HCT116 (cell line): ENCODE measurements at regions not wholly inside any gene's neighbourhood (a gene's known extent, or its start where the extent isn't known, plus 50 kb on each side); places are given as distances from the start of the nearest gene placed in this dataset.

Source experiments
- ATAC-seq: fragments of 200-7000 bp; cut with Tn5 transposase; 2 replicates; pipeline ENCODE4 v1.9.1; 2020; ENCODE audit warnings: mild to moderate bottlenecking, moderate library complexity
- BruUV-seq: library from RNA; stranded (reverse); fragments of 400-500 nt; replicated peaks from 2 replicates; lab custom pipeline; 2021; lab: Mats Ljungman, UMichigan
- CTCF ChIA-PET: fragments of 300-600 bp; sonication (Branson Sonifier 250); formaldehyde crosslinking; loops from one replicate; lab custom pipeline; 2021; ENCODE audit warnings: antibody characterized with exemption; lab: Charles Lee
- POLR2A ChIA-PET: fragments of 300-600, 350-600 bp; sonication (Branson Sonifier 250); formaldehyde crosslinking; loops from one replicate; lab custom pipeline; 2021; ENCODE audit warnings: antibody characterized with exemption; lab: Charles Lee
- RAD21 ChIA-PET, 2 experiments: fragments of 300-600 bp; sonication (Branson Sonifier 250); formaldehyde crosslinking; loops; one replicate each; lab custom pipeline; 2023; ENCODE audit warnings: low total read pairs in 2 of 2; ENCODE audit not compliant: uncharacterized antibody in 2 of 2, unreplicated experiment in 2 of 2, low non-redundant PET in 1 of 2; lab: Charles Lee
- DNase-seq: peaks from one replicate; pipeline ENCODE4 v3.0.0-alpha.2; 2010; ENCODE audit warnings: low read depth, low spot score
- H2AFZ ChIP-seq: fragments of 200-600 bp; shearing (Covaris generic), sonication (generic); 2 replicates; pipeline ENCODE4 v1.6.1; 2017; ENCODE audit warnings: low read depth, mixed run types, mixed read lengths, antibody characterized with exemption, low read length; ENCODE audit not compliant: poor library complexity, severe bottlenecking
- H3K27ac ChIP-seq: 2 replicates; pipeline ENCODE4 v1.5.1; 2012; ENCODE audit warnings: low read depth, low read length
- H3K27me3 ChIP-seq: fragments of 200-600 bp; sonication (generic); 2 replicates; pipeline ENCODE4 v1.6.1; 2016; ENCODE audit warnings: mixed run types, low read length, mixed read lengths; ENCODE audit not compliant: insufficient read depth
- H3K36me3 ChIP-seq, 2 experiments: fragments of 200-500 bp in 1 of 2; fragments of 200-600 bp in 1 of 2; sonication (Bioruptor generic) in 1 of 2; sonication (generic) in 1 of 2; 2 replicates each; pipeline versions ENCODE4 v1.5.1 to v1.6.1; 2014 to 2016; ENCODE audit warnings: low read length in 2 of 2, inconsistent platforms in 1 of 2, mixed read lengths in 1 of 2, mixed run types in 1 of 2; ENCODE audit not compliant: insufficient read depth in 2 of 2, control insufficient read depth in 1 of 2
- H3K4me1 ChIP-seq, 2 experiments: fragments of 200-600 bp in 1 of 2; sonication (generic) in 1 of 2; 2 replicates each; pipeline versions ENCODE4 v1.5.1 to v1.6.1; 2012 to 2017; ENCODE audit warnings: low read length in 2 of 2, inconsistent platforms in 1 of 2, mild to moderate bottlenecking in 1 of 2, mixed read lengths in 1 of 2, mixed run types in 1 of 2, moderate library complexity in 1 of 2; ENCODE audit not compliant: insufficient read depth in 2 of 2, control insufficient read depth in 1 of 2
- H3K4me2 ChIP-seq: fragments of 200-600 bp; sonication (generic); 2 replicates; pipeline ENCODE4 v1.6.1; 2017; ENCODE audit warnings: mixed run types, low read length, mixed read lengths
- H3K4me3 ChIP-seq, 2 experiments: fragments of 200-600 bp in 1 of 2; sonication (generic) in 1 of 2; replicated peaks in 1 of 2; 2 replicates each; pipeline ENCODE4 v1.5.1; 2011 to 2016; ENCODE audit warnings: low read length in 2 of 2, control low read depth in 1 of 2, low read depth in 1 of 2, mild to moderate bottlenecking in 1 of 2, mixed read lengths in 1 of 2, mixed run types in 1 of 2
- H3K79me2 ChIP-seq: fragments of 200-600 bp; sonication (generic); 2 replicates; pipeline ENCODE4 v1.6.1; 2017; ENCODE audit warnings: mild to moderate bottlenecking, mixed run types, low read length, moderate library complexity, mixed read lengths; ENCODE audit not compliant: insufficient read depth
- H3K9ac ChIP-seq: fragments of 200-600 bp; sonication (generic); 2 replicates; pipeline ENCODE4 v1.6.1; 2016; ENCODE audit warnings: low read length, mixed read lengths
- H3K9me2 ChIP-seq: fragments of 200-600 bp; sonication (generic), shearing (Covaris generic); 2 replicates; pipeline ENCODE4 v1.6.1; 2017; ENCODE audit warnings: mixed run types, mild to moderate bottlenecking, moderate library complexity; ENCODE audit not compliant: insufficient read depth
- H3K9me3 ChIP-seq, 2 experiments: fragments of 200-500 bp in 1 of 2; fragments of 200-600 bp in 1 of 2; sonication (Bioruptor generic) in 1 of 2; sonication (generic) in 1 of 2; 2 replicates each; pipeline ENCODE4 v1.6.1; 2014 to 2017; ENCODE audit warnings: low read length in 2 of 2, mixed read lengths in 2 of 2, inconsistent platforms in 1 of 2, low read depth in 1 of 2, mild to moderate bottlenecking in 1 of 2, mixed run types in 1 of 2, moderate library complexity in 1 of 2; ENCODE audit not compliant: control insufficient read depth in 1 of 2, insufficient read depth in 1 of 2
- H4K20me1 ChIP-seq: fragments of 200-600 bp; sonication (generic), shearing (Covaris generic); 2 replicates; pipeline ENCODE4 v1.6.1; 2017; ENCODE audit warnings: mixed run types, mild to moderate bottlenecking, moderate library complexity; ENCODE audit not compliant: insufficient read depth
- ATF3 ChIP-seq: IDR thresholded peaks from 2 replicates; pipeline ENCODE4 v1.6.1; 2012
- CBX3 ChIP-seq: IDR thresholded peaks from 2 replicates; pipeline ENCODE4 v1.6.1; 2012; ENCODE audit warnings: low read depth
- EGR1 ChIP-seq: IDR thresholded peaks from 2 replicates; pipeline ENCODE4 v1.6.1; 2012; ENCODE audit warnings: low read depth
- POLR2A ChIP-seq: IDR thresholded peaks from 2 replicates; pipeline ENCODE4 v1.7.0; 2011; ENCODE audit warnings: borderline replicate concordance; ENCODE audit not compliant: insufficient read depth, insufficient read length; ENCODE audit errors: extremely low read depth
- RAD21 ChIP-seq: IDR thresholded peaks from 2 replicates; pipeline ENCODE4 v1.6.1; 2012; ENCODE audit warnings: low read depth, mild to moderate bottlenecking
- REST ChIP-seq: IDR thresholded peaks from 2 replicates; pipeline ENCODE4 v1.6.1; 2012; ENCODE audit warnings: low read depth
- SIN3A ChIP-seq: IDR thresholded peaks from 2 replicates; pipeline ENCODE4 v1.6.1; 2012; ENCODE audit warnings: low read depth
- SP1 ChIP-seq: IDR thresholded peaks from 2 replicates; pipeline ENCODE4 v1.6.1; 2012; ENCODE audit warnings: low read depth
- SRF ChIP-seq: IDR thresholded peaks from 2 replicates; pipeline ENCODE4 v1.6.1; 2012; ENCODE audit warnings: low read depth
- ZBTB33 ChIP-seq: IDR thresholded peaks from 2 replicates; pipeline ENCODE4 v1.6.1; 2011; ENCODE audit warnings: mild to moderate bottlenecking, low read length, moderate library complexity; ENCODE audit not compliant: insufficient replicate concordance; ENCODE audit errors: extremely low read depth
- ZNF274 ChIP-seq: fragments of 200-500 bp; sonication (Bioruptor generic); IDR thresholded peaks from 2 replicates; pipeline ENCODE4 v1.6.1; 2014; ENCODE audit warnings: mild to moderate bottlenecking, low read depth, low read length, inconsistent platforms
- intact Hi-C: fragments of 100-400 bp; cut with micrococcal nuclease; formaldehyde crosslinking; loops from 2 replicates; pipeline ENCODE4 v1.10.0; 2022

GRCh38 chr15:29589975-29590374, 232.3 kb downstream of the TJP1 start:
- intact Hi-C loops: no loop called here
- H3K9me3 ChIP-seq: no peaks in the 10 kb centered on the region
- H2AFZ ChIP-seq: no peak overlapping the region
- no peak for TF ChIP-seq SRF
- no peak for TF ChIP-seq SP1
- TF ChIP-seq ZNF274: no peak
- no peak for TF ChIP-seq EGR1
- TF ChIP-seq CBX3: no peak
- TF ChIP-seq REST: no peak
- TF ChIP-seq RAD21: no peak
- TF ChIP-seq SIN3A: no peak
- TF ChIP-seq ATF3: no peak
- TF ChIP-seq POLR2A: no peak
- no peak for TF ChIP-seq ZBTB33
- ATAC-seq: no peak
- RAD21 ChIA-PET: no interaction called here
- H3K4me2 ChIP-seq: no peak overlapping the region
- no peaks in the 10 kb centered on the region for H3K4me1 ChIP-seq
- H3K4me3 ChIP-seq: no peak overlapping the region
- H3K9me2 ChIP-seq: no peaks in the 10 kb centered on the region
- no peaks in the 10 kb centered on the region for H4K20me1 ChIP-seq
- no peak for DNase-seq
- no peak overlapping the region for H3K9ac ChIP-seq
- H3K79me2 ChIP-seq: no peaks in the 10 kb centered on the region
- CTCF ChIA-PET: no interaction called here
- H3K36me3 ChIP-seq: no peaks in the 10 kb centered on the region
- no peak overlapping the region for H3K27ac ChIP-seq
- H3K27me3 ChIP-seq: no peaks in the 10 kb centered on the region; the same call in 1 of the 2 replicates
- no TSS peak for BruUV-seq
- POLR2A ChIA-PET: no interaction called here
